Thyroid gland (tissue), 4 donors: ENCODE measurements at regions not wholly inside any gene's neighbourhood (a gene's known extent, or its start where the extent isn't known, plus 50 kb on each side); places are given as distances from the start of the nearest gene placed in this dataset.

Experiments
- CTCF ChIP-seq, 6 experiments: fragments of 200-600 bp in 3 of 6; fragments of 450-650 bp in 3 of 6; sonication (generic) in 3 of 6; IDR thresholded peaks; one replicate each; pipeline ENCODE4 v1.5.1; 2016 to 2019; ENCODE audit warnings: antibody characterized with exemption in 6 of 6, mild to moderate bottlenecking in 2 of 6, inconsistent platforms in 1 of 6, moderate library complexity in 1 of 6
- POLR2A ChIP-seq, 2 donors: fragments of 450-650 bp; IDR thresholded peaks; one replicate each; pipeline ENCODE4 v1.6.1; 2017; ENCODE audit warnings: antibody characterized with exemption in 2 of 2, mild to moderate bottlenecking in 2 of 2, moderate library complexity in 1 of 2

- TF ChIP-seq CTCF (IDR thresholded peaks at IDR 0.05): no peak
- TF ChIP-seq POLR2A (IDR thresholded peaks at IDR 0.05): no peak
Observed at GRCh38 chr2:181312515-181312927, 144.7 kb upstream of the ITGA4 start.
